NCI-H187 (cell line): ENCODE measurements at regions not wholly inside any gene's neighbourhood (a gene's known extent, or its start where the extent isn't known, plus 50 kb on each side); places are given as distances from the start of the nearest gene placed in this dataset.
A peak's percentile ranks its signal among the peaks of the same experiment; 100 is the strongest.

ENCODE experiments used
- DNase-seq, 2 experiments: peaks; one replicate each; lab custom pipeline; 2025; lab: John Stamatoyannopoulos, UW

- DNase-seq = no peak
These were observed 275.6 kb downstream of the CETN3 start for GRCh38 chr5:90133941-90134340.

DNA sequence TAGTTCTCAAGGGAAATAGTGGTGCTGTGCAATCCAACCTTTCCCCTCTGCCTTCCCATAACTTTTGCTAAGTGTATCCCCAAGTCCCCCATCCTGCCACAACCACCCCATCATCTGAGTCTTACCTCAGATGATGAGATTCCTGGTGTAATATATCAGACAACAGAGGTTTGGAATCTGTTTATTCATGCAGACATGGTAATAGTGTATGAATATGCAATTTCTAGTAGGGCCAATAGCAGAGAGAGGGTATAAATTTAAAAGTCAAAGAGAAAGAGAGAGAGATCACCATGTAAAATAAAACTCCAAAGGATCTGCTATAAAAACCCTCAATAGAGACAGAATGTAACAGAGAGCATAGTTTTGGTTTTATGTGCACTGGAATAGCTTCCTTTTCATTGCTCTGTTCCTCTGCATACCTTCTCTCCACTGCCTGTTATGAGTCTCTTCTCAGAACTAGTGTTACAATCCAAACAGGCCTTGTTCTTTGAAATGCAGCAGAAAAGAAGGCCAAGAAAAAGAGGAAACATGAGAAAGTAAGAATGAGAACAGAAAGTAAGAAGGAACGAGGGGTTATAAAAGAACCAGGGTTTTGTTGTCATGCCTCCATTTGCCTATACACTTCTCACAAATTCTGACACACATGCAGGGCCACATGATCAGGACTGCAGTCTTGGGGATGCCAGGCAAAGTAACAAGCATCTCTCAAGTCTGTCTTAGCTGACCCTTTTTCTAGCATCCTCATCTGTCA lies 278.0 kb downstream of the CETN3 start:
- DNase-seq = no peak

- no peak for DNase-seq
These were observed 281.0 kb downstream of the CETN3 start for GRCh38 chr5:90128551-90128950.

- DNase-seq = no peak
These were observed 290.0 kb downstream of the CETN3 start for GRCh38 chr5:90119531-90119971.

DNA sequence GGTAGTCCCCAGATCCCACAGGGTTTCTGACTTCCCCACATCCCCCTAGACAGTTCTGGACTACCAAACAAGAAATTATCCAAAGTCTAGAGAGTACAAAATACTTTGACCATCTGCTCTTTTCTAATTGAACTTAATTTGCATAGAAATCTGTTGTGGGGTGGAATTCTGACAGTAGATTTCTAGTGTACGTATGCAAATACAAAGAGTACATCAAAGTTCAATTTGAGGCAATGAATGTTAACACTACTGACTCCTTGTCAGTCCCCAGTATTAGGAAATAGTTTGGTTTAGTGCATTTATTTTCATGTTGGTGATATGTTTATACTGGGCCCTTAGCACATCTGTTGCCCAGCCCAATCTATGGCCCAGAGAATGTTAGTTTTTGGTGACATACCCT lies 292.6 kb downstream of the CETN3 start:
- no peak for DNase-seq

- DNase-seq = no peak
These were observed 296.4 kb downstream of the CETN3 start for GRCh38 chr5:90113108-90113507.

GRCh38 chr5:90112033-90112692 lies 297.4 kb downstream of the CETN3 start:
- DNase-seq = no peak

- no peak for DNase-seq
These were observed 298.1 kb downstream of the CETN3 start for GRCh38 chr5:90111364-90112032.

DNA sequence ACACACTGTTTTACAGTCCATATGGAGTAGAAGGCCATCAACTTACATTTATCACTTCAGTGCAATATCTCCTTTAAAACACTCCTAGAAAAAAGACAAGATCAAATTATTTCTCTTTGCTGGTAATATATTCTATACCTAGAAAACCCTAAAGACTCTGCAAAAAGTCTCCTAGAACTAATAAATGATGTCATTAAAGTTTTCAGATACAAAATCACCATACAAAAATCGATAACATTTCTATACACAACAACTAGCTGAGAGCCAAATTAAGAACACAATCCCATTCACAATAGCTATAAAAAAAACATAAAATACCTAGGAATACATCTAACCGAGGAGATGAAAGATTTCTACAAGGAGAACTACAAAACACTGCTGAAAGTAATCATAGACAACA lies 300.3 kb downstream of the CETN3 start:
- no peak for DNase-seq

GRCh38 chr5:90099099-90099498 lies 310.5 kb downstream of the CETN3 start:
- no peak for DNase-seq

- no peak for DNase-seq
These were observed 312.5 kb downstream of the CETN3 start for GRCh38 chr5:90097082-90097477.

GRCh38 chr5:90096415-90097081 lies 313.0 kb downstream of the CETN3 start:
- no peak for DNase-seq

GRCh38 chr5:90095292-90096060 lies 314.1 kb downstream of the CETN3 start:
- DNase-seq = no peak

GRCh38 chr5:90093751-90094485 lies 315.6 kb downstream of the CETN3 start:
- DNase-seq = no peak

- DNase-seq = no peak
These were observed 316.8 kb downstream of the CETN3 start for GRCh38 chr5:90092734-90093133.

- no peak for DNase-seq
These were observed 325.2 kb downstream of the CETN3 start for GRCh38 chr5:90084342-90084741.

DNA sequence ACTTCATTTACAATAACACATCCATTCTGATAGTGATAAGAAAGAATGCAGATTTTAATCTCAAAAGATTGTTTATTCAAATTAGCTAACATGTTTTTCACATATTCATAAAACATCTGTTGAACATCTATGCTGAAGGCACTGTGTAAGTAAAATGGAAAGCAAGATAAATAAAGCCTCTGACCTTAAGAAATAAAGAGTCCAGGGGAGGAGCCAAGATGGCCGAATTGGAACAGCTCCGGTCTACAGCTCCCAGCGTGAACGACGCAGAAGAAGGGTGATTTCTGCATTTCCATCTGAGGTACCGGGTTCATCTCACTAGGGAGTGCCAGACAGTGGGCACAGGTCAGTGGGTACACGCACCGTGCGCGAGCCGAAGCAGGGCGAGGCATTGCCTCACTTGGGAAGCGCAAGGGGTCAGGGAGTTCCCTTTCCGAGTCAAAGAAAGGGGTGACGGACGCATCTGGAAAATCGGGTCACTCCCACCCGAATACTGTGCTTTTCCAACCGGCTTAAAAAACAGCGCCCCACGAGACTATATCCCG lies 336.5 kb downstream of the CETN3 start:
- peak in 1 of 2 experiments; percentile 3 for DNase-seq

DNA sequence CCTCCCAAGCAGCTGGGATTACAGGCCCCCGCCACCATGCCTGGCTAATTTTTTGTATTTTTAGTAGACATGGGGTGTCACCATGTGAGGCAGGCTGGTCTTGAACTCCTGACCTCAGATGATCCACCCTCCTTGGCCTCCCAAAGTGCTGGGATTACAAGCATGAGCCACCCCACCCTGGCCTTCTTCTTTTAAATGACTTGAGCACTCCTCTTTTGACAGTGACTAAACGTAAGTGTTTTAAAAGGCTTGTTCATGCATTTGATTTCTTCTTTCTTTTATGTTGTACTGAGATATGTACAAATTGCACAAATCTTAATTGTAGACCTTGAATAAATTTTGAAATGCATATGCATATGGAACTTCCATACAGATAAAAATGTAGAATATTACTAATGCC lies 337.9 kb downstream of the CETN3 start:
- DNase-seq = no peak

GRCh38 chr5:90071066-90071465 lies 338.5 kb downstream of the CETN3 start:
- no peak for DNase-seq

DNA sequence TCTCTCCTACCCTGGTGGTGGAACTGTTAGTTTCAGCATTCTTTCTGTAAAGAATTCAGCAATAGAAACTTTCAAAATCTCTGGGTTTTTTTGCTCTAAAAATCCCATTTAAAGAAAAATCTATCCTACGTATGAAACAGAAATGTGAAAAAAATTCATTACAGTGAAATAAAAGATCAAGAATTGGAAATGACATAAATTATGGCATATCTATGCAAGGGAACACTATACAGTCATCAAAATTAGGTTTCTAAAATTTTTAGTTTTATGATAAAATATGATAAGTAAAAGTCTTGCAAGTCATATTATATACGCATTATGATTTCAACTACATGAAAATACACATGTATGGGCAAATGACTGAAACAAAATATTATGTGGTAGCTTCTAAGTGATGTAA lies 342.6 kb downstream of the CETN3 start:
- no peak for DNase-seq
